ENCODE measurements at regions not wholly inside any gene's neighbourhood (a gene's known extent, or its start where the extent isn't known, plus 50 kb on each side); places are given as distances from the start of the nearest gene placed in this dataset.

GRCh38 chr9:75700252-75700640 lies 190.2 kb upstream of the PCSK5 start:
- no peak overlapping the region for H3K27ac Mint-ChIP-seq
- H3K4me1 ChIP-seq (ENCODE audit: control insufficient read depth, insufficient read depth, low read length) = no peaks in the 10 kb centered on the region
- no CpG with 5 or more reads among the region's 1 CpG for WGBS (ENCODE audit: insufficient coverage)
- intact Hi-C loops (cut with micrococcal nuclease) = no loop called here
- no peak for TF ChIP-seq CTCF (IDR thresholded peaks at IDR 0.05)
- H3K4me3 ChIP-seq (ENCODE audit: low read length) = no peak overlapping the region
- DNase-seq = no peak
- H3K36me3 Mint-ChIP-seq = no peaks in the 10 kb centered on the region
- no peaks in the 10 kb centered on the region for H3K4me1 Mint-ChIP-seq
- no peaks in the 10 kb centered on the region for H3K27me3 ChIP-seq (ENCODE audit: control insufficient read depth, insufficient read depth, low read length)
- no peaks in the 10 kb centered on the region for H3K9me3 ChIP-seq (ENCODE audit: control insufficient read depth, insufficient read depth, low read length)
- no peaks in the 10 kb centered on the region for H3K36me3 ChIP-seq (ENCODE audit: control insufficient read depth, insufficient read depth, low read length)
- no peak for ATAC-seq
- no peaks in the 10 kb centered on the region for H3K27me3 Mint-ChIP-seq (ENCODE audit: low read depth in 2 of 2)
- no peak overlapping the region for H3K4me3 Mint-ChIP-seq
- peaks cover 0 to 4% of the 10 kb centered on the region in 2 donors for H3K9me3 Mint-ChIP-seq
- no peak overlapping the region for H3K27ac ChIP-seq (ENCODE audit: low read length)

DNA sequence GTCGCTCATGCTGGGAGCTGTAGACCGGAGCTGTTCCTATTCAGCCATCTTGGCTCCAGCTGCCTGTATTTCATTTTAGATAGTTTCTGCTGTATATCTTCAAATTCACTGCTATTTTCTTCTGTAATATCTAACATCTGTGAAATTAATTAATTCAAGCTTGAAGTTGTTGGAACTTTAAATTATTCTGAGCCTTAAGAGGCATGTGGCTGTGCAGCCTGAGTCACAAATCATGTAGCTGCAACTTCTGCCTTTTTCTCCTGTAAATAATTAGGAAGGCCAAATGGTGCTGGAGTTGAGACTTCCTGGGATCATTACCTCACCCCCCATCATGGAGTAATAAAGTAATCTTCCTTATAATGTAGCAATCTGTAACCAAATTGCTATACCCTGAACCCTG lies 183.3 kb upstream of the PCSK5 start:
- DNase-seq = no peak
- 100% methylated on average over 2 of the region's 2 CpGs for WGBS (ENCODE audit: insufficient coverage)
- H3K4me1 Mint-ChIP-seq = no peaks in the 10 kb centered on the region
- no peak for TF ChIP-seq CTCF (IDR thresholded peaks at IDR 0.05)
- no peak overlapping the region for H3K4me3 Mint-ChIP-seq
- intact Hi-C loops (cut with micrococcal nuclease) = no loop called here
- ATAC-seq = no peak
- no peaks in the 10 kb centered on the region for H3K27me3 Mint-ChIP-seq (ENCODE audit: low read depth in 2 of 2)
- Histone ChIP-seq H3K27me3 (ENCODE audit: control insufficient read depth, insufficient read depth, low read length) (no peaks in the 10 kb centered on the region), H3K27ac (ENCODE audit: low read length) (no peak overlapping the region), H3K9me3 (ENCODE audit: control insufficient read depth, insufficient read depth, low read length) (peaks cover 2% of the 10 kb centered on the region), H3K4me3 (ENCODE audit: low read length) (no peak overlapping the region), H3K36me3 (ENCODE audit: control insufficient read depth, insufficient read depth, low read length) (no peaks in the 10 kb centered on the region), H3K4me1 (ENCODE audit: control insufficient read depth, insufficient read depth, low read length) (no peaks in the 10 kb centered on the region)
- no peaks in the 10 kb centered on the region for H3K36me3 Mint-ChIP-seq
- no peak overlapping the region for H3K27ac Mint-ChIP-seq
- H3K9me3 Mint-ChIP-seq = peaks cover 3 to 7% of the 10 kb centered on the region in 2 donors

GRCh38 chr9:75709698-75710097 lies 180.8 kb upstream of the PCSK5 start:
- H3K27ac ChIP-seq (ENCODE audit: low read length) = no peak overlapping the region
- peaks cover 3 to 7% of the 10 kb centered on the region in 2 donors for H3K9me3 Mint-ChIP-seq
- no peaks in the 10 kb centered on the region for H3K36me3 ChIP-seq (ENCODE audit: control insufficient read depth, insufficient read depth, low read length)
- intact Hi-C loops (cut with micrococcal nuclease) = no loop called here
- no peaks in the 10 kb centered on the region for H3K4me1 Mint-ChIP-seq
- WGBS (ENCODE audit: insufficient coverage) = 64% methylated on average over 2 of the region's 2 CpGs
- no peak for ATAC-seq
- no peaks in the 10 kb centered on the region for H3K36me3 Mint-ChIP-seq
- H3K9me3 ChIP-seq (ENCODE audit: control insufficient read depth, insufficient read depth, low read length) = peaks cover 2% of the 10 kb centered on the region
- no peak overlapping the region for H3K27ac Mint-ChIP-seq
- no peak overlapping the region for H3K4me3 ChIP-seq (ENCODE audit: low read length)
- no peak for DNase-seq
- TF ChIP-seq CTCF (IDR thresholded peaks at IDR 0.05) = no peak
- H3K27me3 Mint-ChIP-seq (ENCODE audit: low read depth in 2 of 2) = no peaks in the 10 kb centered on the region
- H3K27me3 ChIP-seq (ENCODE audit: control insufficient read depth, insufficient read depth, low read length) = no peaks in the 10 kb centered on the region
- H3K4me3 Mint-ChIP-seq = no peak overlapping the region
- H3K4me1 ChIP-seq (ENCODE audit: control insufficient read depth, insufficient read depth, low read length) = no peaks in the 10 kb centered on the region

GRCh38 chr9:75712700-75713099 lies 177.8 kb upstream of the PCSK5 start:
- no peaks in the 10 kb centered on the region for H3K36me3 ChIP-seq (ENCODE audit: control insufficient read depth, insufficient read depth, low read length)
- Mint-ChIP-seq H3K4me3 (no peak overlapping the region), H3K36me3 (no peaks in the 10 kb centered on the region), H3K9me3 (no peaks in the 10 kb centered on the region), H3K27ac (no peak overlapping the region), H3K4me1 (no peaks in the 10 kb centered on the region), H3K27me3 (ENCODE audit: low read depth in 2 of 2) (no peaks in the 10 kb centered on the region)
- TF ChIP-seq CTCF (IDR thresholded peaks at IDR 0.05) = no peak
- ATAC-seq = no peak
- no peaks in the 10 kb centered on the region for H3K9me3 ChIP-seq (ENCODE audit: control insufficient read depth, insufficient read depth, low read length)
- H3K27ac ChIP-seq (ENCODE audit: low read length) = no peak overlapping the region
- intact Hi-C loops (cut with micrococcal nuclease) = no loop called here
- H3K4me3 ChIP-seq (ENCODE audit: low read length) = no peak overlapping the region
- no peak for DNase-seq
- no peaks in the 10 kb centered on the region for H3K4me1 ChIP-seq (ENCODE audit: control insufficient read depth, insufficient read depth, low read length)
- no peaks in the 10 kb centered on the region for H3K27me3 ChIP-seq (ENCODE audit: control insufficient read depth, insufficient read depth, low read length)

Measured in natural killer cell (primary cell).